Inflammatory macrophage (primary cell): ENCODE measurements at regions not wholly inside any gene's neighbourhood (a gene's known extent, or its start where the extent isn't known, plus 50 kb on each side); places are given as distances from the start of the nearest gene placed in this dataset.

ENCODE experiments used
- DNase-seq, 2 donors: peaks; one replicate each; pipeline ENCODE4 v3.0.0-alpha.2; 2020 to 2022

- DNase-seq = no peak
These were observed 160.4 kb upstream of the SYT6 start for GRCh38 chr1:114314098-114314497.

- no peak for DNase-seq
These were observed 157.1 kb upstream of the SYT6 start for GRCh38 chr1:114310695-114311271.

- DNase-seq = no peak
These were observed 149.2 kb upstream of the SYT6 start for GRCh38 chr1:114302821-114303220.

- DNase-seq = no peak
These were observed 145.8 kb upstream of the SYT6 start for GRCh38 chr1:114299331-114299975.

- no peak for DNase-seq
These were observed 144.3 kb upstream of the SYT6 start for GRCh38 chr1:114298008-114298407.

GRCh38 chr1:114296413-114296812 is 142.7 kb upstream of the SYT6 start:
- DNase-seq = no peak

DNA sequence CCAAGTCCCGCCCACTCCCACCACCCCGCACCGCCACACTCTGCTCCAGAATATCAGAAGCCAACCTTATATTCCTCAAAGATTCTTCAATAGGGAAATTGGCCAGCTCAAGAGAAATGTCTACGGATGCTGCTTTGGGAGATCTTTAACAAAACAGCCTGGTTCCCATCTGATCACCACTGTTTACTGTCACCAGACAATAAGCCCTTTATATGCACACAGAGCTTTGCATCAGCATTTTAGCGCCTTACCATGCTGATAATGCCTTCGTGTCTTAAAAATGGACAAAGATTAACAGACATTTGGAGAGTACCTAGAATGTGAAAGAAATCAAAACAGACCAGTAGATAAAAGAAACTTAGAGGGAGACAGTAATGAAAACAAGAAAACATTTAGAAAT is 141.7 kb upstream of the SYT6 start:
- no peak for DNase-seq

- no peak for DNase-seq
These were observed 139.2 kb upstream of the SYT6 start for GRCh38 chr1:114292835-114293234.

DNA sequence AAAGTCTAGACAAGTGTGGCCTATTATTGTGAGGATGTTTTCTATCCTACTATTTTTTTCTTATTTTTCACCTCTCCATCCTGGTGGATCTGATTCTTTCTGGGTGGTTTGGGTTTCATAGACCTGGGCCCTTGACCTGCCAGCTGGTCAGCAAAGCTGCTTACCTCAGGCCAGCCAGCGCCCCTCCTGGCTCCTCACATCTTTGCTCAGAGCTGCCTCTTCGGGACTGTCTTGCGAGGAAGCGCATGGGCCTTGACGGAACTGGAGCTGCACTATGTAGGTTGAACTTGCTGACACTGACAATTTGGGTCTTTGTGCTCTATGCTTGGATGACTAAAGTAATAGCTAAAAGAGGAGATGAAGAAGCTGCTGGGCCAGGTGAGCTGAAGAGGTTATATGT is 138.5 kb upstream of the SYT6 start:
- DNase-seq = no peak

GRCh38 chr1:114290776-114291175 is 137.1 kb upstream of the SYT6 start:
- DNase-seq = no peak

DNA sequence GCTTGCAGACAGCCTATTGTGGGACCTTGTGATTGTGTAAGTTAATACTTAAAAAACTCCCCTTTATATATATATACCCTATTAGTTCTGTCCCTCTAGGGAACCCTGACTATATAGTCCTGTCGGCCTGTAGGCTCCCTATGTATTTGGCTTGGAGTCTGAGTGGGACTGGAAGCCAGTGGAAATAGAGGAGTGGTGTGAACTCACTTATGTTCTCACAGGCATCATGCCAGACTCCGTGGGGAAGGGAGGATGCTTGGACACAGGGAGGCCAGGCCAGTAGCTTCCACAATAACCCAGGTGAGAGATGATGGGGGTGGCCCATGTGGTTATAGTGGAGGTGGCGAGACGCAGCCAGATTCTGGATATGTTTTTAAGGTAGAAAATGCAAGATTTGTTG is 136.7 kb upstream of the SYT6 start:
- DNase-seq = no peak

DNA sequence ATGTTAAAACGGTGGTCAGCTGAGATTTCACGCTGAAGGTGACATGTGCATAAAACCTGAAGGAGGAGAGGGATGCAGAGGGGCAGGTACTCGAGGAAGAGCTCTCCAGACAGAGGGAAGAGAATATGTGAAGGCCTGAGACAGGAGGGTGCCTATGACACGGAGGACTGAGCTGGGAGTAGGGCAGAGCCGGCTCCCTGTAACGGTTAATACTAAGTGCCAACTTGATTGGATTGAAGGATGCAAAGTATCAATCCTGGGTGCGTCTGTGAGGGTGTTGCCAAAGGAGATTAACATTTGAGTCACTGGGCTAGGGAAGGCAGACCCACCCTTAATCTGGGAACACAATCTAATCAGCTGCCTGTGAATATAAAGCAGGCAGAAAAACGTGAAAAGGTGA is 136.2 kb upstream of the SYT6 start:
- no peak for DNase-seq

DNA sequence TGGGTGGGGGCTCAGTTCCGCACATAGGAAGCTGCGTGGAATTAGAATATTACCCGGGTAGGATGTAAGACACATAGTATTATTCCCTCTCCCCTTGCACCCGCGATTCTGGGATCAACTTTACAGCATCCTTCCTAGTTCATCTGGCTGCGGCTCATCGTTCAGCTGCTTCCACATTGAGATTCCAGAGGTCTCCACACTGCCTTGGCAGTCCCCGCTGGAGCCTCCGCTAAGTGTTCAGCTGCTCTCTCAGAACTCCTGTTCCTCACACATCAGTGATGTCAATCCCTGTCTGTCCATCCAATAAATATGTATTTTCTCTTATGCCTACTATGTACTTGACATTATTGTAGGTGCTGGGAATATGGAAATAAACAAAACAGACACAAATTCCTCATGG is 135.6 kb upstream of the SYT6 start:
- DNase-seq = no peak

GRCh38 chr1:114286960-114287359 is 133.3 kb upstream of the SYT6 start:
- no peak for DNase-seq

GRCh38 chr1:114286179-114286578 is 132.5 kb upstream of the SYT6 start:
- no peak for DNase-seq

GRCh38 chr1:114282751-114283403 is 129.2 kb upstream of the SYT6 start:
- DNase-seq = peak; percentile 83 to 89

GRCh38 chr1:114278911-114279310 is 125.2 kb upstream of the SYT6 start:
- DNase-seq = no peak

DNA sequence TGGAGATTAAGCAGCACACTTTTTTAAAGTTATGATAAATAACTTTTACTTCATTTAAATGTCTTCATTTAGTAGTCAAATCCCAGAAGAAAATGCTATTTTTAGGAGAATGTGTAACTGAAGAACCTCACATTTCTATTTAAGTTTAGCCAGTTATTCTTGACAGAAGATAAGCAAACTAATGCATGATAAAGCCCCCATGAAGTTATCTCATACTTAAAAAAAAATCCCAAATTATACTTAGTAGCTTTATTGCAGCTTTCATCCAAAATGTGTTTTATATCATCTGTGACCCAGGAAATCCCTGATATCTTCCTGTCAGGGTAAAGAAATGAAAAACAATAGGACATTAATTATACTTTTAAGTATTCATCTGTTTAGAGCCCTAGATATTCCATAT is 124.8 kb upstream of the SYT6 start:
- DNase-seq = no peak

DNA sequence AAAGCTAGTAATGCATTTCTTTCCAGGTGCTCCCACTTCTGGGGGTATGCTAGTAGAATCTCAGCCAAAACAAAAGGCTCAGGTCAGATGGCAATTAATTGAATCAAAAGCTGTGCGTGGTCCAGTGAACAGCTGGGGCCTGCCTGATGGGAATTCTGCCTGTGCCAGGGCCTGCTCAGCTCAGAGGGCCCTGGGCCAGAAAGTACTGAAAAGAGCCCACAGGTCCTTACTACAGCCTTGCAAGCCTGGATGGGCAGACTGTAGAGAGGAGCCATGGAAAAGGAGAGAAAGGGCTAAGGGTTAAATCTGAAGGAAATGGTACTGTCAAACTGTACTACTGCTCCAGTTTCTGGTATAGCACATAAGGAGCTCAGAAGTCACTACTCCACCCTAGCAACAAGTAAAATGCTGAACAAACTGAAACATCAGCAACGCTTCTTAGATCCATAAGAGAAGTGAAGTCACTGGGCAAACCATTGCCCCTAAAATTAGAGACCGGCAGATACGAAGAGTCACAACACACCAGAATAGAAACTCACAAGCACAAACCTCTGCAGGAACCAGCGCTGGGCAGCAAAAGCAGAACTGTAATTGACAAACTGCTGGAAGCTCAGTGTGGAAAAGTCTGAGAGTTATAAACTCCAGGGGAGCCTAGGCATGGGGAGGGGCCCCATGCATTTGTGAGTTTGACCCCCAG is 121.1 kb upstream of the SYT6 start:
- DNase-seq = peak; percentile 7 to 29

GRCh38 chr1:114272593-114272992 is 118.9 kb upstream of the SYT6 start:
- DNase-seq = no peak

- no peak for DNase-seq
These were observed 117.0 kb upstream of the SYT6 start for GRCh38 chr1:114270718-114271117.

DNA sequence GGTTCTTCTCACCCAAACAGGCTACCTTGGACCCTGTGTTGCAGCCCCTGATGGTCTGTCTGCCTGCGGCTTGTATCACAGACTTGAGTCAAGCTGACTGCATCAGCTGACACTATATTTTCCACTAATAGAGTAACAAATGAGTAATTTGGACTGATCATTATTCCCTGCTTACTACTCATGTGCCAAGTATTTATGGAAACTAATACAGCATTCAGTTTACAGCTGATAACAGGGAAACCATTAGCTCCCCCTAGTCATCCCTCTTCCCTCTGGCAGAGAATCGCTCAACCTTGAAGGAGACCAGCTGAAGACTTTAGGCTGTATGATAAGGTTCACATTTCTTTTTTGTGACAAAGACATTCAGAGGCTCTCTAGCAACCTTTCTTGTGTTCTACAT is 116.6 kb upstream of the SYT6 start:
- DNase-seq = no peak

DNA sequence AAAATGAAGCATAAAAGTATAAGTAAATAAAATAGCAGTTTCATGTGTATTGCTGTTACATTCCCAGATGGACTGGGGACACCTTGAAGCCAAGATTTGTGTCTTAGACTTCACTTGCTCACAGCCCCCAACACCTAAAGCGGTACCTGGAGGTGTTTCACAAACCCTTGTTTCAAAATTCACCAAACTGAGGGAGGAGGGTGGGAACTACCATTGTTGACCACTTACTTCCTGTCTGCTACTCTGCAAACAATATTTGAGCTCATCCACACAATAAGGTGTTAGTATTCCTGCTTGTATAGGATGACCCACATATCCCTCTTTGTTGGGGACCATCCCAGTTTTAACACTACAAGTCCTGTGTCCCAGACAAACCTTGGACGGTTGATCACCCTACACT is 115.9 kb upstream of the SYT6 start:
- no peak for DNase-seq

DNA sequence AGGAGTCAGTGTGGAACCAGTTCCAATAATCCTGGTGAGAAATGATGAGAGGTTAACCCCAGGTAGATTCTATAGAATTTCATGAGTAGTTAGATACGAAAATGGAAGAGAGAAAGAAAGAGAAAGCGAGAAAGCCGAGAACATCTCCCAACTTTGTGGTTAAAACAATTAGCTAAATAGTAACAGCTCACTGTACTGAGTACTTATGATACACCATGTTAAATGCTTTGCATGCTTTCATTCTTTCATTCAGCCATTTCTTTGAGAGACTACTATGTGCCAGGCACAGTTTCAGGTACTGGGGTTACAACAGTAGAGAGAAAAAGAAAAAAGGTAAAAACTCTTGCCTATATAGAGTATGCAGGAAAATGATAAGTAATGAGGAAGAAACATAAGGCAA is 109.7 kb upstream of the SYT6 start:
- no peak for DNase-seq
